GM23338 (cell line): ENCODE measurements at regions not wholly inside any gene's neighbourhood (a gene's known extent, or its start where the extent isn't known, plus 50 kb on each side); places are given as distances from the start of the nearest gene placed in this dataset.

Experiments
- ATAC-seq: fragments of 200-7000 bp; cut with Tn5 transposase; 3 replicates; pipeline ENCODE4 v1.9.1; 2020
- DNase-seq: peaks from one replicate; pipeline ENCODE4 v3.0.0-alpha.2; 2015; ENCODE audit warnings: low spot score
- H2AFZ ChIP-seq: fragments of 200-600 bp; sonication (generic); 2 replicates; pipeline ENCODE4 v1.8.0; 2016; ENCODE audit warnings: antibody characterized with exemption, mild to moderate bottlenecking, moderate library complexity
- H3F3A ChIP-seq: fragments of 200-600 bp; sonication (generic); replicated peaks from 2 replicates; pipeline ENCODE4 v1.8.0; 2017; ENCODE audit warnings: antibody characterized with exemption, mixed run types, low read depth
- H3K27ac ChIP-seq: fragments of 200-600 bp; sonication (generic); 2 replicates; pipeline ENCODE4 v1.6.1; 2016; ENCODE audit warnings: low read depth
- H3K27me3 ChIP-seq: fragments of 200-600 bp; sonication (generic); 2 replicates; pipeline ENCODE4 v1.8.0; 2016; ENCODE audit warnings: mild to moderate bottlenecking, mixed run types, moderate library complexity; ENCODE audit not compliant: insufficient read depth
- H3K36me3 ChIP-seq: fragments of 200-600 bp; sonication (generic); 2 replicates; pipeline ENCODE4 v1.8.0; 2016; ENCODE audit warnings: mild to moderate bottlenecking; ENCODE audit not compliant: insufficient read depth
- H3K4me1 ChIP-seq: fragments of 200-600 bp; sonication (generic); 2 replicates; pipeline ENCODE4 v1.8.0; 2016; ENCODE audit warnings: mild to moderate bottlenecking, moderate library complexity; ENCODE audit not compliant: insufficient read depth
- H3K4me2 ChIP-seq: fragments of 200-600 bp; sonication (generic); 2 replicates; pipeline ENCODE4 v1.7.1; 2017; ENCODE audit warnings: mixed run types
- H3K4me3 ChIP-seq: fragments of 200-600 bp; sonication (generic); 2 replicates; pipeline ENCODE4 v1.6.1; 2016; ENCODE audit warnings: mixed run types
- H3K79me2 ChIP-seq: fragments of 200-600 bp; sonication (generic); replicated peaks from 2 replicates; pipeline ENCODE4 v1.8.0; 2017; ENCODE audit warnings: mild to moderate bottlenecking; ENCODE audit not compliant: insufficient read depth
- H3K9me2 ChIP-seq: fragments of 200-600 bp; sonication (generic); 2 replicates; pipeline ENCODE4 v1.8.0; 2017; ENCODE audit not compliant: insufficient read depth
- H4K20me1 ChIP-seq: fragments of 200-600 bp; sonication (generic); replicated peaks from 2 replicates; pipeline ENCODE4 v1.8.0; 2017; ENCODE audit warnings: mild to moderate bottlenecking; ENCODE audit not compliant: insufficient read depth
- H3K27ac Mint-ChIP-seq: 2 replicates; pipeline ENCODE4 v1.8.0; 2020; ENCODE audit warnings: inconsistent platforms, mild to moderate bottlenecking, moderate library complexity, mixed read lengths
- H3K27me3 Mint-ChIP-seq: 3 replicates; pipeline ENCODE4 v1.8.0; 2022; ENCODE audit warnings: low read depth, mild to moderate bottlenecking, moderate library complexity, mixed read lengths, inconsistent platforms; ENCODE audit not compliant: insufficient read depth, poor library complexity
- H3K36me3 Mint-ChIP-seq: 3 replicates; pipeline ENCODE4 v1.8.0; 2021; ENCODE audit warnings: low read depth, mild to moderate bottlenecking, inconsistent platforms, moderate library complexity, mixed read lengths
- H3K4me1 Mint-ChIP-seq: 3 replicates; pipeline ENCODE4 v1.8.0; 2020; ENCODE audit warnings: mild to moderate bottlenecking, inconsistent platforms, mixed read lengths
- H3K4me3 Mint-ChIP-seq: 3 replicates; pipeline ENCODE4 v1.8.0; 2021; ENCODE audit warnings: moderate library complexity, mild to moderate bottlenecking, inconsistent platforms, mixed read lengths
- H3K9me3 Mint-ChIP-seq: 3 replicates; pipeline ENCODE4 v1.8.0; 2020; ENCODE audit warnings: moderate library complexity, mild to moderate bottlenecking, inconsistent platforms, mixed read lengths
- CREB1 ChIP-seq: fragments of 250-450 bp; sonication (Bioruptor Pico); IDR thresholded peaks from 2 replicates; pipeline ENCODE4 v1.5.0; 2020; ENCODE audit warnings: low read depth, mild to moderate bottlenecking, moderate library complexity
- EZH2 ChIP-seq: fragments of 200-600 bp; sonication (generic); IDR thresholded peaks from one replicate; pipeline ENCODE4 v1.8.0; 2017; ENCODE audit warnings: antibody characterized with exemption, mild to moderate bottlenecking, low read depth; ENCODE audit not compliant: unreplicated experiment
- EZH2phosphoT487 ChIP-seq: fragments of 200-600 bp; sonication (generic); IDR thresholded peaks from one replicate; pipeline ENCODE4 v1.8.1; 2018; ENCODE audit warnings: antibody characterized with exemption; ENCODE audit not compliant: unreplicated experiment
- NANOG ChIP-seq: IDR thresholded peaks from 2 replicates; pipeline ENCODE4 v1.6.1; 2016; ENCODE audit warnings: antibody characterized with exemption, borderline replicate concordance
- POLR2AphosphoS5 ChIP-seq: IDR thresholded peaks from 2 replicates; pipeline ENCODE4 v1.6.1; 2016; ENCODE audit warnings: antibody characterized with exemption, low read depth
- STAT1 ChIP-seq: IDR thresholded peaks from one replicate; pipeline ENCODE4 v1.6.1; 2016; ENCODE audit warnings: antibody characterized with exemption; ENCODE audit not compliant: unreplicated experiment
- ZNF114 ChIP-seq: fragments of 250-450 bp; sonication (Bioruptor Pico); IDR thresholded peaks from 2 replicates; pipeline ENCODE4 v1.5.0; 2020; ENCODE audit warnings: mild to moderate bottlenecking, moderate library complexity
- ZNF331 ChIP-seq: fragments of 250-450 bp; sonication (Bioruptor Pico); IDR thresholded peaks from 2 replicates; pipeline ENCODE4 v1.5.0; 2020; ENCODE audit warnings: low read depth, mild to moderate bottlenecking, moderate library complexity
- TF ChIP-seq, protein P1 (sequence below), 2 experiments: fragments of 200-600 bp in 1 of 2; sonication (generic) in 1 of 2; conservative IDR thresholded peaks; 2 replicates each; pipeline versions ENCODE4 v1.5.1 to v1.6.1; 2016 to 2017; ENCODE audit warnings: antibody characterized with exemption in 2 of 2, low read depth in 2 of 2, mild to moderate bottlenecking in 2 of 2, moderate library complexity in 1 of 2
- TF ChIP-seq, protein P2 (sequence below): IDR thresholded peaks from one replicate; pipeline ENCODE4 v1.6.1; 2018; ENCODE audit warnings: antibody characterized with exemption; ENCODE audit not compliant: unreplicated experiment

DNA sequence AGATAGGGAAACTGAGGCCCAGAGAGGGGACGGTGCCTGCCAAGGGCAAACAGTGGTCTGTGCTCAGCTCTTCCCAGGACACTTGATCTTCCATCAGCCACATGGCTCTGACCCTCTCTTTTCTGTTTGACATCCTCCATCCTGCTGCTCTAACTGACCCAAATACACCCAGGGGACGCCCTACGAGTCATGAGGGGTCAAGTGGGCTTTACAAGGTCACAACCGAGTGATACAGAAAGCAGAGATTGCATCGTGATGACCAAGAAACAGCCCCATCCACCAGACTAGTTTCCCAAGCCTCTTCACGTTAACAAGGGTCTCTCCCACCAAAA lies 131.2 kb upstream of the UNC5B start:
- no peak overlapping the region for H2AFZ ChIP-seq
- Mint-ChIP-seq H3K27ac (no peak overlapping the region), H3K4me3 (no peak overlapping the region), H3K4me1 (peaks cover 19% of the 10 kb centered on the region), H3K36me3 (no peaks in the 10 kb centered on the region; the same call in 2 of the 3 replicates), H3K9me3 (no peaks in the 10 kb centered on the region; the same call in 2 of the 3 replicates), H3K27me3 (peaks cover 4% of the 10 kb centered on the region)
- TF ChIP-seq EZH2 (no peak), STAT1 (no peak), CREB1 (CRISPR knock-in tag) (no peak), ZNF114 (CRISPR knock-in tag) (no peak), POLR2AphosphoS5 (no peak), NANOG (no peak), EZH2phosphoT487 (no peak)
- TF ChIP-seq, protein P1, sequence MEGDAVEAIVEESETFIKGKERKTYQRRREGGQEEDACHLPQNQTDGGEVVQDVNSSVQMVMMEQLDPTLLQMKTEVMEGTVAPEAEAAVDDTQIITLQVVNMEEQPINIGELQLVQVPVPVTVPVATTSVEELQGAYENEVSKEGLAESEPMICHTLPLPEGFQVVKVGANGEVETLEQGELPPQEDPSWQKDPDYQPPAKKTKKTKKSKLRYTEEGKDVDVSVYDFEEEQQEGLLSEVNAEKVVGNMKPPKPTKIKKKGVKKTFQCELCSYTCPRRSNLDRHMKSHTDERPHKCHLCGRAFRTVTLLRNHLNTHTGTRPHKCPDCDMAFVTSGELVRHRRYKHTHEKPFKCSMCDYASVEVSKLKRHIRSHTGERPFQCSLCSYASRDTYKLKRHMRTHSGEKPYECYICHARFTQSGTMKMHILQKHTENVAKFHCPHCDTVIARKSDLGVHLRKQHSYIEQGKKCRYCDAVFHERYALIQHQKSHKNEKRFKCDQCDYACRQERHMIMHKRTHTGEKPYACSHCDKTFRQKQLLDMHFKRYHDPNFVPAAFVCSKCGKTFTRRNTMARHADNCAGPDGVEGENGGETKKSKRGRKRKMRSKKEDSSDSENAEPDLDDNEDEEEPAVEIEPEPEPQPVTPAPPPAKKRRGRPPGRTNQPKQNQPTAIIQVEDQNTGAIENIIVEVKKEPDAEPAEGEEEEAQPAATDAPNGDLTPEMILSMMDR (conservative IDR thresholded peaks at IDR 0.05; ENCODE audit: low read depth in 2 of 2) = no peak
- TF ChIP-seq, protein P2, sequence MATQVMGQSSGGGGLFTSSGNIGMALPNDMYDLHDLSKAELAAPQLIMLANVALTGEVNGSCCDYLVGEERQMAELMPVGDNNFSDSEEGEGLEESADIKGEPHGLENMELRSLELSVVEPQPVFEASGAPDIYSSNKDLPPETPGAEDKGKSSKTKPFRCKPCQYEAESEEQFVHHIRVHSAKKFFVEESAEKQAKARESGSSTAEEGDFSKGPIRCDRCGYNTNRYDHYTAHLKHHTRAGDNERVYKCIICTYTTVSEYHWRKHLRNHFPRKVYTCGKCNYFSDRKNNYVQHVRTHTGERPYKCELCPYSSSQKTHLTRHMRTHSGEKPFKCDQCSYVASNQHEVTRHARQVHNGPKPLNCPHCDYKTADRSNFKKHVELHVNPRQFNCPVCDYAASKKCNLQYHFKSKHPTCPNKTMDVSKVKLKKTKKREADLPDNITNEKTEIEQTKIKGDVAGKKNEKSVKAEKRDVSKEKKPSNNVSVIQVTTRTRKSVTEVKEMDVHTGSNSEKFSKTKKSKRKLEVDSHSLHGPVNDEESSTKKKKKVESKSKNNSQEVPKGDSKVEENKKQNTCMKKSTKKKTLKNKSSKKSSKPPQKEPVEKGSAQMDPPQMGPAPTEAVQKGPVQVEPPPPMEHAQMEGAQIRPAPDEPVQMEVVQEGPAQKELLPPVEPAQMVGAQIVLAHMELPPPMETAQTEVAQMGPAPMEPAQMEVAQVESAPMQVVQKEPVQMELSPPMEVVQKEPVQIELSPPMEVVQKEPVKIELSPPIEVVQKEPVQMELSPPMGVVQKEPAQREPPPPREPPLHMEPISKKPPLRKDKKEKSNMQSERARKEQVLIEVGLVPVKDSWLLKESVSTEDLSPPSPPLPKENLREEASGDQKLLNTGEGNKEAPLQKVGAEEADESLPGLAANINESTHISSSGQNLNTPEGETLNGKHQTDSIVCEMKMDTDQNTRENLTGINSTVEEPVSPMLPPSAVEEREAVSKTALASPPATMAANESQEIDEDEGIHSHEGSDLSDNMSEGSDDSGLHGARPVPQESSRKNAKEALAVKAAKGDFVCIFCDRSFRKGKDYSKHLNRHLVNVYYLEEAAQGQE = no peak
- no peak overlapping the region for H3K4me3 ChIP-seq
- H3K4me1 ChIP-seq = no peaks in the 10 kb centered on the region
- H3K79me2 ChIP-seq = no peaks in the 10 kb centered on the region
- no peaks in the 10 kb centered on the region for H3F3A ChIP-seq
- no peaks in the 10 kb centered on the region for H3K9me2 ChIP-seq
- H4K20me1 ChIP-seq = no peaks in the 10 kb centered on the region
- H3K27me3 ChIP-seq = no peaks in the 10 kb centered on the region
- H3K36me3 ChIP-seq = no peaks in the 10 kb centered on the region
- H3K4me2 ChIP-seq = no peak overlapping the region
- ATAC-seq (no peak), DNase-seq (no peak)
- no peak overlapping the region for H3K27ac ChIP-seq

DNA sequence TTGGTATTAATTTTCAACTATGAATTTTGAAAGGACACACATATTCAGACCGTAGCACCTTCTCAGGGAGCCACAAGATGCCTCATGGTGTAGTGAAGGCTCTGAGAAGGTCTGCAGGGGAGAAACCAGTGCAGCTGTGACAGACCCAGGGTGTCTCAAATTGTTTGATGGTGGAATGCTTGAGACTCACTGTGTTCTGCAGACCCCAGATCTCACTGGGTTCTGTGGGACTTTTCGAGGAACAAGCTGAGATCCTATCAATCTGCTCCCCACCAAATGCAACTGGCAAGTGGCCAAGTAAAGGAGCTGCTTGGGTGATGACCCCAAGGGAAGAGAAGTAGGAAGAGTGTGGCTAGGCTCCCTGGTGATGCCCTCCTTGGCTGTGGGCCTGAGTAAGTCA lies 130.5 kb upstream of the UNC5B start:
- Mint-ChIP-seq H3K4me3 (no peak overlapping the region), H3K4me1 (peaks cover 12% of the 10 kb centered on the region), H3K27ac (no peak overlapping the region), H3K36me3 (no peaks in the 10 kb centered on the region; the same call in 2 of the 3 replicates), H3K9me3 (no peaks in the 10 kb centered on the region; the same call in 2 of the 3 replicates), H3K27me3 (peaks cover 4% of the 10 kb centered on the region)
- Histone ChIP-seq H3K79me2 (no peaks in the 10 kb centered on the region), H3F3A (no peaks in the 10 kb centered on the region), H2AFZ (no peak overlapping the region), H3K27me3 (no peaks in the 10 kb centered on the region), H3K27ac (no peak overlapping the region), H3K36me3 (no peaks in the 10 kb centered on the region), H3K4me1 (no peaks in the 10 kb centered on the region), H3K9me2 (no peaks in the 10 kb centered on the region), H3K4me3 (no peak overlapping the region), H4K20me1 (no peaks in the 10 kb centered on the region), H3K4me2 (no peak overlapping the region)
- no peak for DNase-seq
- no peak for ATAC-seq
- TF ChIP-seq ZNF331 (CRISPR knock-in tag) (no peak), EZH2 (no peak), ZNF114 (CRISPR knock-in tag) (no peak), NANOG (no peak), CREB1 (CRISPR knock-in tag) (no peak), POLR2AphosphoS5 (no peak)
- TF ChIP-seq, protein P1 (conservative IDR thresholded peaks at IDR 0.05; ENCODE audit: low read depth in 2 of 2) = no peak
